Neural cell (in vitro differentiated cells): ENCODE measurements at regions not wholly inside any gene's neighbourhood (a gene's known extent, or its start where the extent isn't known, plus 50 kb on each side); places are given as distances from the start of the nearest gene placed in this dataset.

ENCODE experiments used
- H2AFZ ChIP-seq: fragments of 200-600, 300-800 bp; sonication (generic), shearing (Covaris generic); 2 replicates; pipeline ENCODE4 v1.6.0; 2014; ENCODE audit warnings: low read depth, mild to moderate bottlenecking, antibody characterized with exemption, low read length, moderate library complexity
- H3F3A ChIP-seq: fragments of 200-600 bp; shearing (Covaris generic); 2 replicates; pipeline ENCODE4 v1.6.1; 2016; ENCODE audit warnings: mild to moderate bottlenecking, moderate library complexity, mixed read lengths, antibody characterized with exemption, low read length; ENCODE audit not compliant: insufficient read depth, poor library complexity, severe bottlenecking
- H3K27ac ChIP-seq: fragments of 200-600, 300-800 bp; sonication (generic), shearing (Covaris generic); 2 replicates; pipeline ENCODE4 v1.5.1; 2014; ENCODE audit warnings: mild to moderate bottlenecking, low read length, moderate library complexity
- H3K27me3 ChIP-seq: fragments of 300-800, 200-600 bp; sonication (generic), shearing (Covaris generic); 2 replicates; pipeline ENCODE4 v1.6.0; 2014; ENCODE audit warnings: mild to moderate bottlenecking, low read depth, low read length, moderate library complexity; ENCODE audit not compliant: insufficient read depth
- H3K36me3 ChIP-seq: fragments of 300-800, 200-600 bp; sonication (generic), shearing (Covaris generic); 2 replicates; pipeline ENCODE4 v1.5.1; 2014; ENCODE audit warnings: mild to moderate bottlenecking, antibody characterized with exemption, low read length, moderate library complexity; ENCODE audit not compliant: insufficient read depth
- H3K4me2 ChIP-seq: fragments of 300-800, 200-600 bp; sonication (generic), shearing (Covaris generic); 2 replicates; pipeline ENCODE4 v1.6.0; 2014; ENCODE audit warnings: mild to moderate bottlenecking, low read length
- H3K4me3 ChIP-seq: fragments of 300-800, 200-600 bp; sonication (generic), shearing (Covaris generic); 2 replicates; pipeline ENCODE4 v1.5.1; 2014; ENCODE audit warnings: mild to moderate bottlenecking, low read length, moderate library complexity
- H3K79me2 ChIP-seq: fragments of 200-600 bp; shearing (Covaris generic); replicated peaks from 2 replicates; pipeline ENCODE4 v1.6.0; 2014; ENCODE audit warnings: mild to moderate bottlenecking, low read length, moderate library complexity; ENCODE audit not compliant: insufficient read depth
- H3K9ac ChIP-seq: fragments of 300-800, 200-600 bp; sonication (generic), shearing (Covaris generic); 2 replicates; pipeline ENCODE4 v1.6.1; 2016; ENCODE audit warnings: mild to moderate bottlenecking, low read length, mixed read lengths
- H3K9me2 ChIP-seq: fragments of 200-600 bp; shearing (Covaris generic); 2 replicates; pipeline ENCODE4 v1.6.1; 2016; ENCODE audit warnings: mild to moderate bottlenecking, low read length, mixed read lengths; ENCODE audit not compliant: insufficient read depth
- H3K9me3 ChIP-seq: fragments of 200-600, 300-800 bp; sonication (generic), shearing (Covaris generic); 2 replicates; pipeline ENCODE4 v1.6.1; 2016; ENCODE audit warnings: mild to moderate bottlenecking, mixed run types, low read length, moderate library complexity, mixed read lengths
- H4K20me1 ChIP-seq: fragments of 200-600 bp; shearing (Covaris generic); 2 replicates; pipeline ENCODE4 v1.6.1; 2016; ENCODE audit warnings: mild to moderate bottlenecking, mixed run types; ENCODE audit not compliant: insufficient read depth
- CTCF ChIP-seq: fragments of 450-650 bp; IDR thresholded peaks from 2 replicates; pipeline ENCODE4 v1.5.1; 2014; ENCODE audit warnings: antibody characterized with exemption, mild to moderate bottlenecking, moderate library complexity; ENCODE audit not compliant: poor library complexity, severe bottlenecking
- EP300 ChIP-seq: fragments of 450-650 bp; conservative IDR thresholded peaks from 2 replicates; pipeline ENCODE4 v1.6.1; 2014; ENCODE audit warnings: antibody characterized with exemption, mild to moderate bottlenecking, moderate library complexity; ENCODE audit not compliant: poor library complexity, severe bottlenecking
- EZH2 ChIP-seq: fragments of 200-600, 300-800 bp; shearing (Covaris generic), sonication (generic); IDR thresholded peaks from 2 replicates; pipeline ENCODE4 v1.6.1; 2014; ENCODE audit warnings: antibody characterized with exemption, low read length, borderline replicate concordance, mild to moderate bottlenecking; ENCODE audit not compliant: insufficient read depth, poor library complexity, severe bottlenecking
- MXI1 ChIP-seq: fragments of 450-650 bp; conservative IDR thresholded peaks from 2 replicates; pipeline ENCODE4 v1.6.1; 2014; ENCODE audit warnings: antibody characterized with exemption, mild to moderate bottlenecking; ENCODE audit not compliant: poor library complexity, severe bottlenecking
- POLR2AphosphoS5 ChIP-seq: IDR thresholded peaks from 2 replicates; pipeline ENCODE4 v1.6.1; 2012
- RAD21 ChIP-seq: fragments of 450-650 bp; conservative IDR thresholded peaks from 2 replicates; pipeline ENCODE4 v1.6.1; 2014; ENCODE audit warnings: antibody characterized with exemption, mild to moderate bottlenecking, moderate library complexity
- REST ChIP-seq: IDR thresholded peaks from 2 replicates; pipeline ENCODE4 v1.6.1; 2012; ENCODE audit warnings: borderline replicate concordance
- SMC3 ChIP-seq: fragments of 450-650 bp; conservative IDR thresholded peaks from 2 replicates; pipeline ENCODE4 v1.6.1; 2014; ENCODE audit warnings: antibody characterized with exemption, mild to moderate bottlenecking, moderate library complexity; ENCODE audit not compliant: poor library complexity
- TAF1 ChIP-seq: IDR thresholded peaks from 2 replicates; pipeline ENCODE4 v1.6.1; 2012; ENCODE audit warnings: low read depth

GRCh38 chr13:90388887-90389452 lies 958.5 kb upstream of the MIR17HG start:
- H3K27me3 ChIP-seq, result no peaks in the 10 kb centered on the region
- H3K9me3 ChIP-seq, result no peaks in the 10 kb centered on the region
- TF ChIP-seq SMC3 (no peak), MXI1 (no peak), REST (no peak), TAF1 (no peak), EZH2 (no peak), CTCF (no peak), RAD21 (no peak), EP300 (no peak), POLR2AphosphoS5 (no peak)
- H4K20me1 ChIP-seq, result no peaks in the 10 kb centered on the region
- H3K79me2 ChIP-seq, result no peaks in the 10 kb centered on the region
- no peaks in the 10 kb centered on the region for H3K36me3 ChIP-seq
- H3K4me3 ChIP-seq, result no peak overlapping the region
- H3F3A ChIP-seq, result no peaks in the 10 kb centered on the region
- H3K27ac ChIP-seq, result no peak overlapping the region
- no peak overlapping the region for H2AFZ ChIP-seq
- no peak overlapping the region for H3K4me2 ChIP-seq
- no peaks in the 10 kb centered on the region for H3K9me2 ChIP-seq
- H3K9ac ChIP-seq, result no peak overlapping the region

- H3K36me3 ChIP-seq, result no peaks in the 10 kb centered on the region
- no peak overlapping the region for H3K9ac ChIP-seq
- no peak overlapping the region for H3K4me2 ChIP-seq
- H3K9me2 ChIP-seq, result no peaks in the 10 kb centered on the region
- no peaks in the 10 kb centered on the region for H3K27me3 ChIP-seq
- no peak overlapping the region for H3K4me3 ChIP-seq
- no peaks in the 10 kb centered on the region for H3K9me3 ChIP-seq
- no peaks in the 10 kb centered on the region for H4K20me1 ChIP-seq
- no peak for TF ChIP-seq REST
- H3K27ac ChIP-seq, result no peak overlapping the region
- H2AFZ ChIP-seq, result no peak overlapping the region
- H3K79me2 ChIP-seq, result no peaks in the 10 kb centered on the region
- H3F3A ChIP-seq, result no peaks in the 10 kb centered on the region
Observed at GRCh38 chr13:90389537-90389936, 958.0 kb upstream of the MIR17HG start.
